ENCODE measurements at regions not wholly inside any gene's neighbourhood (a gene's known extent, or its start where the extent isn't known, plus 50 kb on each side); places are given as distances from the start of the nearest gene placed in this dataset.
"Not testable (repeated sequence)": the region's sequence is repeated elsewhere in the genome, so short reads cannot be mapped to it uniquely, and the experiment has no call there.

DNA sequence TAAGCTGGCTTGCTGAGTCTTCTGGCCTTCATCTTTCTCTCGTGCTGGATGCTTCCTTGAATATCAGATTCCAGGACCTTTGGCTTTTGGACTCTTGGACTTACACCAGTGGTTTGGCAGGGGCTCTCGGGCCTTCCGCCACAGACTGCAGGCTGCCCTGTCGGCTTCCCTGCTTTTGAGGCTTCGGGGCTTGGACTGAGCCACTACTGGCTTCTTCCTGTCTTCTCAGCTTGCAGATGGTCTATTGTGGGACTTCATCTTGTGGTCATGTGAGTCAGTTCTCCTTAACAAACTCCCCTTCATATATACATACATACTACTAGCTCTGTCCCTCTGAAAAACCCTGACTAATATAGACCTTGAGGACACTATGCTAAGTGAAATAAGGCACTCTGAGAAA, 78.3 kb upstream of the SSBP2 start:
- DNase-seq (ENCODE audit: low spot score) = no peak

DNA sequence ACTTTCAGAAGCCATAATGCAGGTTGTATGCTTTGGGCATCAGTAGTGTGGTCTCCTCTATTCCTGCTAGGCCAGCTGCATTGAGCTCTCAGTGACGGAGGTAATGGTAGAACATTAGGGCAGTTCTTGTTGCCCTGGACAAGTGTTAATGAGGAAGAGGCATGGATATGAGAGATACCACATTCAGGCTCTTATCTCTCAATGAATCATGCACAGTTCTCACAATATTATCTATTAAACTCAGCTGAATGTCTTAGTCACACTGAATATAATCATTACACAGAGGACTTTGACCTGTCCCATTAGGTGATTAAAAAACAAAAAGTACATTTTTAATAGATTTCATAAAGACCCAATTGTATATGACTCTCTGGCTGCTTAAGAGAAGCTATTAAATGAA, 76.6 kb upstream of the SSBP2 start:
- no peak for DNase-seq (ENCODE audit: low spot score)

DNA sequence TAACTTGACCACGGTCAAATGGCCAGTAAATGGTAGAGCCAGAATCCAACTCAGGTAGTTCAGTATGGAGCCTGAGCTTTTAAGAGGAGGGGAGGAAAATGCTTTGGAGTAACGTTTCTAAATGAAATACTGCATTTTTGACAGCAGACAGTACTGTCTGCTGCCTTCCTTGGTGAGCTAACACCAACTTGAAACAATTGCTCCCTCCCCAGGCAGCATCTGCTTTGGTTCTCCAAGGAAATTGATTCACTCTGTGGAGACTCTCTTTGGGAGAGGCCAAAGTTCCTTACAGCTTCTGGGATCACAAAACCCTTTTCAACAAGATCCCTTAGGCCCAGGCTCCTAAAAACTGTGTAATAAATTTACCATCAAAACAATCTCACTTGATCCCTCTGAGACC, 75.2 kb upstream of the SSBP2 start:
- no peak for DNase-seq (ENCODE audit: low spot score)

DNA sequence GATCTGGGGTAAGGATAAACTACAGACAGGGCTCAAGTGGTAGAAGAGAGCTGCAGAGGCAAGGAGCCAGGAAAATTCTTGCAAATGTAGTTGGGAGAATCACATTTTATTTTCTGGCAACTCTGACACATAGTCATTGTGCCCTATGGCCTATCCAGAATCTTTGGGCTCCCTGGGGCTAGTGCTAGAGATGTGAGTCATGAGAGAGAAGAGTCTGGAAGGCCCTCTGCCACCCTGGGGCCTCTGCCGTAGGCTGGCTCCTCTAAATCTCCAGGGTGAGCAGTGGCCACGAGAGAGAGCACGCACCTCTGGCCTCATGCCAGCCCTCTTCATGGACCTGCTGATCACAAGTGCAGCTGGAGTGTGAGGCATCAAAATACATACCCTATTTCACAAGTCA, 74.3 kb upstream of the SSBP2 start:
- DNase-seq (ENCODE audit: low spot score) = no peak

DNA sequence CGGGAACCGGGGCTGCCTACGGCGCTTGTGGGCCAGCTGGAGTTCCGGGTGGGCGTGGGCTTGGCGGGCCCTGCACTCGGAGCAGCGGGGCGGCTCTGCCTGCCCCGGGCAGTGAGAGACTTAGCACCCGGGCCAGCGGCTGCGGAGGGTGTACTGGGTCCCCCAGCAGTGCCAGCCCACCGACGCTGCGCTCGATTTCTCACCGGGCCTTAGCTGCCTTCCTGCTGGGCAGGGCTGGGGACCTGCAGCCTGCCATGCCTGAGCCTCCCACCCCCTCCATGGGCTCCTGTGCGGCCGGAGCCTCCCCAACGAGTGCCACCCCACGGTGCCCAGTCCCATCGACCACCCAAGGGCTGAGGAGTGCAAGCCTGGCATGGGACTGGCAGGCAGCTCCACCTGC, 72.8 kb upstream of the SSBP2 start:
- DNase-seq (ENCODE audit: low spot score) = not testable (repeated sequence)

DNA sequence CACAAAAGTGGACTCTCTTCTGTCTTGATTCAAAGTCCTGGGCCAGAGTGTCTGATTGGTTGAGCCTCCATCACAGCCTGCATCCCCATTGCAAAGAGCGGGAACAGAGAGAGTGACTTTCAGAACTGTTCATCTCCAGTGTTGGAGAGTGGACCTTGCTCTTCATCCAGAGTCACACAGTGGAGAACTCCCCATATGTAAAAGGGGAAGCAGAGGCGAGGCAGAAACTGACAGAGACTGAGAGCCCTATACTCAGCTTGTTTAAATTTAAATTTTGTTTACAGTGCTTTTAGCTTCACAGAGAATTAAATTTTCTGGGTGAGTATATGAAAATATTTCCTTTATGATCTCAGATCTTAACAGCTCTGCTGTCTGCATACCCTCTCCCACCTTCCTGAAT, 70.0 kb upstream of the SSBP2 start:
- no peak for DNase-seq (ENCODE audit: low spot score)

DNA sequence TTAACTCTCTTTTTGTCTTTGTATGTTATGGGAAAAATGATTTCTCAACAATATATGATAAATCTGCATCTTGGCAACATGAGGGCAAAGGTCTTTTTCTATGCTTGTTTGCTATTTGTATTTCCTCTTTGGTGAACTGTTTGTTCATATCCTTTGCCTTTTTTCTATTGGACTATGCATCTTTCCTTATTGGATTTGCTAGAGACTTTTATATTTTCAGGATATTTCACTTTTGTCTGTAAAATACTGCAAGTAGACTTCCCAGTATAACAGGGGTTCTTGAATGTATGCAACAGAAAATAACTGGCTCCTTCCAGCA, 69.4 kb upstream of the SSBP2 start:
- peak; percentile 15 for DNase-seq (ENCODE audit: low spot score)

DNA sequence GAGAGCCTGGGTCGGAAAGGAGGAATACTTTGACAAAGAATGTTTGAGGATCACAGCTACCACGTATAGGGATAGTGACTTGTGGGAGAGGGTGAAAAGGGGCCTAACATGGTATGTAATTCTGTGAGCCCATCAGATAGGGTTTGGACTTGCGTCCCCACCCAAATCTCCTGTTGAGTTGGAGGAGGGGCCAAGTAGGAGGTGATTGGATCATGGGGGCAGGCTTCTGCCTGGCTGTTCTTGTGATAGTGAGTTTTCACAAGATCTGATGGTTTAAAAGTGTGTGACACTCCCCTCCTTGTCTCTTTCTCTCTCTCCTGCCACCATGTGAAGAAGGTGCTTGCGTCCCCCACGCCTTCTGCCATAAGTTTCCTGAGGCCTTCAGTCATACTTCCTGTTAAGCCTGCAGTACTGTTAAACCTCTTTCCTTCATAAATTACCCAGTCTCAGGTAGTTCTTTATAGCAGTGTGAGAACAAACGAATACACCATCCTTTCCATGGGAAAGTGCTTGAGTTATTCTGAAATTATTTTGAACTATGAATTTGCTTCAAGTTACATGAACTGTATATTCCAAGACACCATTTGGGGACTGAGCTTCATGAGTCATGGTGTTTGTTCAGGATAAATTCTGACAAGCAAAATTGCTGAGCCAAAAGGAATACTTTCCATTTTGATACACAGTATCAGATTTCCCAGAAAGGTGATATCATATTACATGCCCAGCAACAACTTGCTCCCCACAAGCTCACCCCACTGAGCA, 68.8 kb upstream of the SSBP2 start:
- DNase-seq (ENCODE audit: low spot score) = no peak

DNA sequence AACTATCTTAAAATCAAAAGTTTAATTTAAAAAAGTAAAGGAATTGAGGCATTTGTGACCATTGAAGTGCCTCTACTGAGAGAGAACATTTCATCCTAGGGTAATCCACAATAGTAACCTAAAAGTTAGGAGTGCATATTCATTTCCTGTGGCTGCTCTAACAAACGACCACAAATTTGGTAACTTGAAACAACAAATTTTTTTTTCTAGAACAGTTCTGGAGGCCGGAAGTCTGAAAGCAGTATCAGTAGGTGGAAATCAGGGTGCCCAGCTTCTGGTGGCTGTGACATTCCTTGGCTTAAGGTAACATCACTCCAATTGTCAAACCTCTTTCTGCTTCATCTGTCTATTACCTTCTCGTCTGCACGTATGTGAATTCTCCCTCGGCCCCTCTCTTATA, 67.1 kb upstream of the SSBP2 start:
- no peak for DNase-seq (ENCODE audit: low spot score)

DNA sequence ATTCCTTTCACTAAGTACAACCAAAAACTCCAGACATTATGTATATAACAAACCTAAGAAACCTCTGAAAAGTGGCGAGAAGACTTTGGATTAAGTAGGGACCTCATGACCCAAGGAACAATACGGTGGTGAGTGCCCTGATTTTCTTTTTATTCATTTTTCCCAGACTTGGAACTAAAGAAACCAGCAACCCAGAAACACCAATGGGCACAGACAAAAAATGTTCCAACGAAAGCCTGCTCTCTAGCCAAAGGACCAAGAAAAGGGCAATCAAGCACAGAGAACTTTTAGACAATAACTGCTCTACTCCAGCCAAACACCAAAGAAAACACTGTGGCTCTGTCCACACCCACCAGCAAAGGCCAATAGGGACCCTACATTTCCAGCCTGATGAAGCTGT, 66.2 kb upstream of the SSBP2 start:
- DNase-seq (ENCODE audit: low spot score) = no peak

DNA sequence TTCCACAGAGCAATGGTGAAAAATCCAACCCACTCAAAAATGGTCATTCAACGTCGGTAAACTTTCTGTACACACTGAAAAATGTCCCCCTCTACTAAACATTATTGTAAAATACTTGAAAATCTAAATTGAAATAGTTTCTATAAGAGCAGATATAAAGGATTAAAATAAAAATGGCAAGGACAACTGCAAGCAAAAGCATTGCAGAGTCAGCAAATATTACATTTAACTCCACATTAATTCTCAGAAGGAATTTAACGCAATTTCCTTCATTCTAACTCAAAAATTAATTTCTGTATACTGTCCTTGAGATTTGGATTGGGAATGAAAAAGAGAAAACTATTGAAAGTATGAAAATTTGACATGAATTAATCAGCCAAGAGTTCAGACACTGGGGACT, 64.4 kb upstream of the SSBP2 start:
- no peak for DNase-seq (ENCODE audit: low spot score)

DNA sequence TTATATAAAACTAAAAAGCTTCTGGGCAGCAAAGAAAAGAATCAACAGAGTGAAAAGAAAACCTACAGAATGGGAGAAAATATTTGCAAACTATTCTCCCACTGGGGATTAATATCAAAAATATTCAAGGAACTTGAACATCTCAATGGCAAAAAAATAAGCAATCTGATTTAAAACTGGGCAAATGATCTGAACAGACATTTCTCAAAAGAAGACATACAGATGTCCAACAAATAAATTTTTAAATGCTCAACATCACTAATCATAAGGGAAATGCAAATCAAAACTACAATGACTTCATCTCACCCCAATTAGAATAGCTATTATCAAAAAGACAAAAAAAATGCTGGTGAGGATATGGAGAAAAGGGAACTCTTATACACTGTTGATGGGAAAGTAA, 57.2 kb upstream of the SSBP2 start:
- DNase-seq (ENCODE audit: low spot score) = no peak

DNA sequence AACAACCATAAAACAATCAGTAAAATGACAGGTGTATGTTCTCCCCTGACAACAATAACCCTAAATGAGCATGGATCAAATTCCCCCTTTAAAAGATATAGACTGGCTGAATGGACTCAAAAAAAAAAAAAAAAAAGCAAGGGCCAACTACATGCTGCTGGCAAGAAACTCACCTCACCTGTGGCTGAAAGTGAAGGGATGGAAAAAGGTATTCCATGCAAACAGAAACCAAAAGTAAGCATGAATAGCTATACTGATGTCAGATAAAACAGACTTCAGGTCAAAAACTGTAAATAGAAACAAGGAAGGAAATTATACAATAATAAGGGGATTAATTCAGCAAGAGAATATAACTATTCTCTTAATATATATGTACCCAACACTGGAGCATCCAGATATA, 54.2 kb upstream of the SSBP2 start:
- DNase-seq (ENCODE audit: low spot score) = no peak

DNA sequence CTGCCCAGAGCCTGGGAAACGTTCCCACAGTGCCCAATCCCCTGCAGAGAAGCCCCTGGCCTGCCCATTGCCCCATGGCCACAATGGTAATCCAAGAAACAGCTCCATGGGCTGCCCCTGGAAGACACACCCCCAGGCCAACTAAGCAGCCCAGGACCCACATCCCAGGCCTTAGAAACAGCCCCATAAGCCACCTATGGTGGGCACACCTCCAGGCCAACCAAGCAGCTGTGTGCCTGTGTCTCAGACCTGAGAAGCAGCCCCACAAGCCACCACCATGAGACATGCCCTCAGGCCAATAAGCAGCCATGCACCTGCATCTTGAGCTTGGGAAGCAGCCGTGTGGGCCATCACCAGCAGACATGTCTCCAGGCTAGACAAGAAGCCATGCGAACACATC, 52.9 kb upstream of the SSBP2 start:
- no peak for DNase-seq (ENCODE audit: low spot score)

DNA sequence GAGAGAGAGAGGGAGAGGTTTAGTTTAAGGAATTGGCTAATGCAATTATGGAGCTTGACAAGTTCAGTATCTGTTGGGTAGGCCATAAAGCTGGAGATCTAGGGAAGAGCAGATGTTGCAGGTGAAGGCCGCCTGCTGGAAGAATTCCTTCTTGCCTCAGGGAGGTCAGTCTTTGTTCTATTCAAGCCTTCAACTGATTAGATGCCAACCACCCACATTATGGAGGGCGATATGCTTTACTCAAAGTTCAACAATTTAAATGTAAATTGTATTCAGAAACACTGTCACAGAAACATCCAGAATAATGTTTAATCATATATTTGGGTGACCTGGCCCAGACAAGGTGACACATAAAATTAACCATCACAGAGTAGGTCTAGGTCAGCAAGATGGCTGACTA, 51.7 kb upstream of the SSBP2 start:
- no peak for DNase-seq (ENCODE audit: low spot score)

DNA sequence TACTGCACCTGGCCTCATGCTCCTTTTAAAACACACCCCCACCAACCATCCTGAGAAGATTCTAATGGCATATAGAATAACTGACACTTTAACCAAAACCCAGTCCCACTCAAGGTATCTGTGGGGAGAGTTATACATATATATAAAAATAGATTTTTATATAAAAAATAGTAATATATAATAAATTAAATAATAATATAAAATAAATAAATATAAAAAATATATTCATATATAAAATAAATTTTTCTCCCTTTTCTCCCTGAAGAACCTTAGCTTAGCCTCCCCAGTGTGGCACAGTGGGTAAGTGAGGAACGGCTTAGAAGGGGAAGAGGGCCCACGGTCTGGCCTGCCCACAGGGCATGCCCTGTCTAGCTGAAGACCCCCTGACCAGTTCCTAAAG, 51.1 kb upstream of the SSBP2 start:
- no peak for DNase-seq (ENCODE audit: low spot score)

DNA sequence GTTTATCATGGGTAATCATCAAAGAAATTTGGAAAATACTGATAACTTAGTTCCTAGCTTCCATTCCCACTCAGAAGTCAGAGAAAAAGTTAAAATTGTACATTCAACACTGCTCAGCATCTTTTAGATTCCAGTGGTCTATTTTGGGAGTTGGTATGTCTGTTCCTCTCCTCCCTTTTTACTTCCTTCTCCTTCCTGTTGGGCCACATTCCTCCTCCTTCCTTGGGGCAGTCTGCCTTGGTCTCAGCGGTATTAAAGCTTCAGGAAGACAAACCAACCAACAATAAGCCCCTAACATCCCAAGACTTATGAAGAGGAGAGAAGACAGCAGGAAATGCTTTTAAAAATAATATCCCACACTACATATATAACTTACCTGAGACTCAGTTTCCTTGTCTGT, 49.9 kb upstream of the SSBP2 start:
- DNase-seq (ENCODE audit: low spot score) = no peak
